ENCODE measurements at regions not wholly inside any gene's neighbourhood (a gene's known extent, or its start where the extent isn't known, plus 50 kb on each side); places are given as distances from the start of the nearest gene placed in this dataset.

- intact Hi-C loops (cut with DNase I; ENCODE audit: low total_unique reads), result no loop called here
- no peak for DNase-seq
- Histone ChIP-seq H3K27ac (no peak overlapping the region), H3K4me1 (no peaks in the 10 kb centered on the region), H3K36me3 (no peaks in the 10 kb centered on the region), H3K27me3 (no peaks in the 10 kb centered on the region), H3K4me3 (no peak overlapping the region), H3K9me3 (no peaks in the 10 kb centered on the region)
- TF ChIP-seq CTCF (IDR thresholded peaks at IDR 0.05), result no peak
- TF ChIP-seq POLR2A (IDR thresholded peaks at IDR 0.05), result no peak
Observed at GRCh38 chr9:7965063-7965462, 165.5 kb upstream of the DMAC1 start.

- H3K27ac ChIP-seq, result no peak overlapping the region
- H3K27me3 ChIP-seq, result no peaks in the 10 kb centered on the region
- no peaks in the 10 kb centered on the region for H3K36me3 ChIP-seq
- H3K4me1 ChIP-seq, result no peaks in the 10 kb centered on the region
- DNase-seq, result no peak
- H3K9me3 ChIP-seq, result no peaks in the 10 kb centered on the region
- TF ChIP-seq POLR2A (IDR thresholded peaks at IDR 0.05), result no peak
- intact Hi-C loops (cut with DNase I; ENCODE audit: low total_unique reads), result no loop called here
- no peak overlapping the region for H3K4me3 ChIP-seq
Observed at GRCh38 chr9:7963026-7963425, 163.4 kb upstream of the DMAC1 start.

- Histone ChIP-seq H3K27ac (no peak overlapping the region), H3K36me3 (no peaks in the 10 kb centered on the region), H3K9me3 (no peaks in the 10 kb centered on the region), H3K4me3 (no peak overlapping the region), H3K4me1 (no peaks in the 10 kb centered on the region), H3K27me3 (no peaks in the 10 kb centered on the region)
- intact Hi-C loops (cut with DNase I; ENCODE audit: low total_unique reads), result no loop called here
- DNase-seq, result no peak
- TF ChIP-seq CTCF (IDR thresholded peaks at IDR 0.05) (no peak), POLR2A (IDR thresholded peaks at IDR 0.05) (no peak)
Observed at GRCh38 chr9:7961076-7961475, 161.5 kb upstream of the DMAC1 start.

GRCh38 chr9:7960320-7961050 lies 160.9 kb upstream of the DMAC1 start:
- H3K9me3 ChIP-seq, result no peaks in the 10 kb centered on the region
- no peaks in the 10 kb centered on the region for H3K27me3 ChIP-seq
- DNase-seq, result no peak
- no peak overlapping the region for H3K27ac ChIP-seq
- H3K4me3 ChIP-seq, result no peak overlapping the region
- intact Hi-C loops (cut with DNase I; ENCODE audit: low total_unique reads), result no loop called here
- H3K4me1 ChIP-seq, result no peaks in the 10 kb centered on the region
- H3K36me3 ChIP-seq, result no peaks in the 10 kb centered on the region
- no peak for TF ChIP-seq CTCF (IDR thresholded peaks at IDR 0.05)
- TF ChIP-seq POLR2A (IDR thresholded peaks at IDR 0.05), result no peak

GRCh38 chr9:7957803-7958202 lies 158.2 kb upstream of the DMAC1 start:
- no peaks in the 10 kb centered on the region for H3K27me3 ChIP-seq
- H3K36me3 ChIP-seq, result no peaks in the 10 kb centered on the region
- TF ChIP-seq CTCF (IDR thresholded peaks at IDR 0.05), result no peak
- H3K4me1 ChIP-seq, result no peaks in the 10 kb centered on the region
- no peak for DNase-seq
- no peaks in the 10 kb centered on the region for H3K9me3 ChIP-seq
- H3K27ac ChIP-seq, result no peak overlapping the region
- H3K4me3 ChIP-seq, result no peak overlapping the region
- intact Hi-C loops (cut with DNase I; ENCODE audit: low total_unique reads), result no loop called here

GRCh38 chr9:7947577-7947976 lies 148.0 kb upstream of the DMAC1 start:
- no peaks in the 10 kb centered on the region for H3K4me1 ChIP-seq
- H3K27ac ChIP-seq, result no peak overlapping the region
- intact Hi-C loops (cut with DNase I; ENCODE audit: low total_unique reads), result no loop called here
- H3K9me3 ChIP-seq, result no peaks in the 10 kb centered on the region
- no peak overlapping the region for H3K4me3 ChIP-seq
- TF ChIP-seq POLR2A (IDR thresholded peaks at IDR 0.05), result no peak
- TF ChIP-seq CTCF (IDR thresholded peaks at IDR 0.05), result no peak
- H3K36me3 ChIP-seq, result no peaks in the 10 kb centered on the region
- no peaks in the 10 kb centered on the region for H3K27me3 ChIP-seq
- DNase-seq, result no peak
